Neural cell (in vitro differentiated cells): ENCODE measurements at regions not wholly inside any gene's neighbourhood (a gene's known extent, or its start where the extent isn't known, plus 50 kb on each side); places are given as distances from the start of the nearest gene placed in this dataset.

Experiments
- H2AFZ ChIP-seq: fragments of 200-600, 300-800 bp; sonication (generic), shearing (Covaris generic); 2 replicates; pipeline ENCODE4 v1.6.0; 2014; ENCODE audit warnings: low read depth, mild to moderate bottlenecking, antibody characterized with exemption, low read length, moderate library complexity
- H3F3A ChIP-seq: fragments of 200-600 bp; shearing (Covaris generic); 2 replicates; pipeline ENCODE4 v1.6.1; 2016; ENCODE audit warnings: mild to moderate bottlenecking, moderate library complexity, mixed read lengths, antibody characterized with exemption, low read length; ENCODE audit not compliant: insufficient read depth, poor library complexity, severe bottlenecking
- H3K27ac ChIP-seq: fragments of 200-600, 300-800 bp; sonication (generic), shearing (Covaris generic); 2 replicates; pipeline ENCODE4 v1.5.1; 2014; ENCODE audit warnings: mild to moderate bottlenecking, low read length, moderate library complexity
- H3K27me3 ChIP-seq: fragments of 300-800, 200-600 bp; sonication (generic), shearing (Covaris generic); 2 replicates; pipeline ENCODE4 v1.6.0; 2014; ENCODE audit warnings: mild to moderate bottlenecking, low read depth, low read length, moderate library complexity; ENCODE audit not compliant: insufficient read depth
- H3K36me3 ChIP-seq: fragments of 300-800, 200-600 bp; sonication (generic), shearing (Covaris generic); 2 replicates; pipeline ENCODE4 v1.5.1; 2014; ENCODE audit warnings: mild to moderate bottlenecking, antibody characterized with exemption, low read length, moderate library complexity; ENCODE audit not compliant: insufficient read depth
- H3K4me2 ChIP-seq: fragments of 300-800, 200-600 bp; sonication (generic), shearing (Covaris generic); 2 replicates; pipeline ENCODE4 v1.6.0; 2014; ENCODE audit warnings: mild to moderate bottlenecking, low read length
- H3K4me3 ChIP-seq: fragments of 300-800, 200-600 bp; sonication (generic), shearing (Covaris generic); 2 replicates; pipeline ENCODE4 v1.5.1; 2014; ENCODE audit warnings: mild to moderate bottlenecking, low read length, moderate library complexity
- H3K79me2 ChIP-seq: fragments of 200-600 bp; shearing (Covaris generic); replicated peaks from 2 replicates; pipeline ENCODE4 v1.6.0; 2014; ENCODE audit warnings: mild to moderate bottlenecking, low read length, moderate library complexity; ENCODE audit not compliant: insufficient read depth
- H3K9ac ChIP-seq: fragments of 300-800, 200-600 bp; sonication (generic), shearing (Covaris generic); 2 replicates; pipeline ENCODE4 v1.6.1; 2016; ENCODE audit warnings: mild to moderate bottlenecking, low read length, mixed read lengths
- H3K9me2 ChIP-seq: fragments of 200-600 bp; shearing (Covaris generic); 2 replicates; pipeline ENCODE4 v1.6.1; 2016; ENCODE audit warnings: mild to moderate bottlenecking, low read length, mixed read lengths; ENCODE audit not compliant: insufficient read depth
- H3K9me3 ChIP-seq: fragments of 200-600, 300-800 bp; sonication (generic), shearing (Covaris generic); 2 replicates; pipeline ENCODE4 v1.6.1; 2016; ENCODE audit warnings: mild to moderate bottlenecking, mixed run types, low read length, moderate library complexity, mixed read lengths
- H4K20me1 ChIP-seq: fragments of 200-600 bp; shearing (Covaris generic); 2 replicates; pipeline ENCODE4 v1.6.1; 2016; ENCODE audit warnings: mild to moderate bottlenecking, mixed run types; ENCODE audit not compliant: insufficient read depth
- EP300 ChIP-seq: fragments of 450-650 bp; conservative IDR thresholded peaks from 2 replicates; pipeline ENCODE4 v1.6.1; 2014; ENCODE audit warnings: antibody characterized with exemption, mild to moderate bottlenecking, moderate library complexity; ENCODE audit not compliant: poor library complexity, severe bottlenecking
- EZH2 ChIP-seq: fragments of 200-600, 300-800 bp; shearing (Covaris generic), sonication (generic); IDR thresholded peaks from 2 replicates; pipeline ENCODE4 v1.6.1; 2014; ENCODE audit warnings: antibody characterized with exemption, low read length, borderline replicate concordance, mild to moderate bottlenecking; ENCODE audit not compliant: insufficient read depth, poor library complexity, severe bottlenecking
- MXI1 ChIP-seq: fragments of 450-650 bp; conservative IDR thresholded peaks from 2 replicates; pipeline ENCODE4 v1.6.1; 2014; ENCODE audit warnings: antibody characterized with exemption, mild to moderate bottlenecking; ENCODE audit not compliant: poor library complexity, severe bottlenecking
- POLR2AphosphoS5 ChIP-seq: IDR thresholded peaks from 2 replicates; pipeline ENCODE4 v1.6.1; 2012
- RAD21 ChIP-seq: fragments of 450-650 bp; conservative IDR thresholded peaks from 2 replicates; pipeline ENCODE4 v1.6.1; 2014; ENCODE audit warnings: antibody characterized with exemption, mild to moderate bottlenecking, moderate library complexity
- SMC3 ChIP-seq: fragments of 450-650 bp; conservative IDR thresholded peaks from 2 replicates; pipeline ENCODE4 v1.6.1; 2014; ENCODE audit warnings: antibody characterized with exemption, mild to moderate bottlenecking, moderate library complexity; ENCODE audit not compliant: poor library complexity
- TAF1 ChIP-seq: IDR thresholded peaks from 2 replicates; pipeline ENCODE4 v1.6.1; 2012; ENCODE audit warnings: low read depth
- TF ChIP-seq, protein P1 (sequence below): IDR thresholded peaks from 2 replicates; pipeline ENCODE4 v1.6.1; 2012; ENCODE audit warnings: borderline replicate concordance
- TF ChIP-seq, protein P2 (sequence below): fragments of 450-650 bp; IDR thresholded peaks from 2 replicates; pipeline ENCODE4 v1.5.1; 2014; ENCODE audit warnings: antibody characterized with exemption, mild to moderate bottlenecking, moderate library complexity; ENCODE audit not compliant: poor library complexity, severe bottlenecking

GRCh38 chr3:65145680-65146079 is 457.9 kb upstream of the ADAMTS9 start:
- Histone ChIP-seq H3K4me2 (no peak overlapping the region), H3K27ac (no peak overlapping the region), H3K79me2 (no peaks in the 10 kb centered on the region), H3K27me3 (no peaks in the 10 kb centered on the region), H3K9me2 (no peaks in the 10 kb centered on the region), H3K9ac (no peak overlapping the region), H2AFZ (no peak overlapping the region), H4K20me1 (no peaks in the 10 kb centered on the region), H3K9me3 (no peaks in the 10 kb centered on the region), H3F3A (no peaks in the 10 kb centered on the region), H3K4me3 (no peak overlapping the region), H3K36me3 (no peaks in the 10 kb centered on the region)
- TF ChIP-seq SMC3 (no peak), POLR2AphosphoS5 (no peak), TAF1 (no peak), MXI1 (no peak), EP300 (no peak), EZH2 (no peak), RAD21 (no peak)
- TF ChIP-seq, protein P1, sequence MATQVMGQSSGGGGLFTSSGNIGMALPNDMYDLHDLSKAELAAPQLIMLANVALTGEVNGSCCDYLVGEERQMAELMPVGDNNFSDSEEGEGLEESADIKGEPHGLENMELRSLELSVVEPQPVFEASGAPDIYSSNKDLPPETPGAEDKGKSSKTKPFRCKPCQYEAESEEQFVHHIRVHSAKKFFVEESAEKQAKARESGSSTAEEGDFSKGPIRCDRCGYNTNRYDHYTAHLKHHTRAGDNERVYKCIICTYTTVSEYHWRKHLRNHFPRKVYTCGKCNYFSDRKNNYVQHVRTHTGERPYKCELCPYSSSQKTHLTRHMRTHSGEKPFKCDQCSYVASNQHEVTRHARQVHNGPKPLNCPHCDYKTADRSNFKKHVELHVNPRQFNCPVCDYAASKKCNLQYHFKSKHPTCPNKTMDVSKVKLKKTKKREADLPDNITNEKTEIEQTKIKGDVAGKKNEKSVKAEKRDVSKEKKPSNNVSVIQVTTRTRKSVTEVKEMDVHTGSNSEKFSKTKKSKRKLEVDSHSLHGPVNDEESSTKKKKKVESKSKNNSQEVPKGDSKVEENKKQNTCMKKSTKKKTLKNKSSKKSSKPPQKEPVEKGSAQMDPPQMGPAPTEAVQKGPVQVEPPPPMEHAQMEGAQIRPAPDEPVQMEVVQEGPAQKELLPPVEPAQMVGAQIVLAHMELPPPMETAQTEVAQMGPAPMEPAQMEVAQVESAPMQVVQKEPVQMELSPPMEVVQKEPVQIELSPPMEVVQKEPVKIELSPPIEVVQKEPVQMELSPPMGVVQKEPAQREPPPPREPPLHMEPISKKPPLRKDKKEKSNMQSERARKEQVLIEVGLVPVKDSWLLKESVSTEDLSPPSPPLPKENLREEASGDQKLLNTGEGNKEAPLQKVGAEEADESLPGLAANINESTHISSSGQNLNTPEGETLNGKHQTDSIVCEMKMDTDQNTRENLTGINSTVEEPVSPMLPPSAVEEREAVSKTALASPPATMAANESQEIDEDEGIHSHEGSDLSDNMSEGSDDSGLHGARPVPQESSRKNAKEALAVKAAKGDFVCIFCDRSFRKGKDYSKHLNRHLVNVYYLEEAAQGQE: no peak
- TF ChIP-seq, protein P2, sequence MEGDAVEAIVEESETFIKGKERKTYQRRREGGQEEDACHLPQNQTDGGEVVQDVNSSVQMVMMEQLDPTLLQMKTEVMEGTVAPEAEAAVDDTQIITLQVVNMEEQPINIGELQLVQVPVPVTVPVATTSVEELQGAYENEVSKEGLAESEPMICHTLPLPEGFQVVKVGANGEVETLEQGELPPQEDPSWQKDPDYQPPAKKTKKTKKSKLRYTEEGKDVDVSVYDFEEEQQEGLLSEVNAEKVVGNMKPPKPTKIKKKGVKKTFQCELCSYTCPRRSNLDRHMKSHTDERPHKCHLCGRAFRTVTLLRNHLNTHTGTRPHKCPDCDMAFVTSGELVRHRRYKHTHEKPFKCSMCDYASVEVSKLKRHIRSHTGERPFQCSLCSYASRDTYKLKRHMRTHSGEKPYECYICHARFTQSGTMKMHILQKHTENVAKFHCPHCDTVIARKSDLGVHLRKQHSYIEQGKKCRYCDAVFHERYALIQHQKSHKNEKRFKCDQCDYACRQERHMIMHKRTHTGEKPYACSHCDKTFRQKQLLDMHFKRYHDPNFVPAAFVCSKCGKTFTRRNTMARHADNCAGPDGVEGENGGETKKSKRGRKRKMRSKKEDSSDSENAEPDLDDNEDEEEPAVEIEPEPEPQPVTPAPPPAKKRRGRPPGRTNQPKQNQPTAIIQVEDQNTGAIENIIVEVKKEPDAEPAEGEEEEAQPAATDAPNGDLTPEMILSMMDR: no peak

DNA sequence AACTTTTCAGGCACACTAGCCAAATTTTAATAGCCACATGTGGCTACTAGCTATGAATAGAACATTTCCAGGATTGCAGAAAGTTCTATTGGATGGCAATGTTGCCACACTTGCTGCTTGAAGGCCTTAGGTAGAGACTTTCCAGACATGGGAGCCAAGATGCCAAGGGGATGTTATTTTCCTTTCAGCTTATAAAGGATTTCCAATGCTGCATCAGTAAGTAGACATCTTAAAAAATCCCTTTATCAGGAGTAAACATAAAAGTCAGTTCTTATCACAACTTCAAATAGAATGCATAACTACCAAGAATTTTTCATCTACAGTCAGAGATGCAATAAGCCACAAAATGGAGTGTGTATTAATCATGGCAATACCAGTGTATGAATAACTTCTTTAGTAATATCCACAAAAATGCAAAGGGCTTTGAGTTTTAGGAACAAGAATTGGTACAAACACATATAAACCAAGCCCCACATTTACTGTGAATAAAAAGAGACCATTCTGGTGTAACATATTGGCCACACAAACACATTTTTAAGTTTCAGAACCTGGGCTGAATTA is 457.1 kb upstream of the ADAMTS9 start:
- Histone ChIP-seq H3K27ac (no peak overlapping the region), H3K4me3 (no peak overlapping the region), H2AFZ (no peak overlapping the region), H3K9ac (no peak overlapping the region), H4K20me1 (no peaks in the 10 kb centered on the region), H3K9me3 (no peaks in the 10 kb centered on the region), H3K27me3 (no peaks in the 10 kb centered on the region), H3F3A (no peaks in the 10 kb centered on the region), H3K9me2 (no peaks in the 10 kb centered on the region), H3K4me2 (no peak overlapping the region), H3K36me3 (no peaks in the 10 kb centered on the region), H3K79me2 (no peaks in the 10 kb centered on the region)
- TF ChIP-seq POLR2AphosphoS5 (no peak), EP300 (no peak), SMC3 (no peak), RAD21 (no peak), TAF1 (no peak), MXI1 (no peak), EZH2 (no peak)
- TF ChIP-seq, protein P2: no peak
- TF ChIP-seq, protein P1: no peak
